Ramos (cell line): ENCODE measurements at regions not wholly inside any gene's neighbourhood (a gene's known extent, or its start where the extent isn't known, plus 50 kb on each side); places are given as distances from the start of the nearest gene placed in this dataset.
"Not testable (repeated sequence)": the region's sequence is repeated elsewhere in the genome, so short reads cannot be mapped to it uniquely, and the experiment has no call there.

Experiments used
- in situ Hi-C: fragments of 300-500 bp; cut with MboI; formaldehyde crosslinking; loops from one replicate; pipeline ENCODE4 v1.14.3; 2022; ENCODE audit warnings: low sequenced_read_pairs; ENCODE audit not compliant: unreplicated experiment

GRCh38 chr5:56412601-56413379 lies 179.7 kb upstream of the ANKRD55 start:
- in situ Hi-C loops: no loop called here

GRCh38 chr5:56410696-56411095 lies 177.6 kb upstream of the ANKRD55 start:
- in situ Hi-C loops: no loop called here

- in situ Hi-C loops: no loop called here
These were observed 176.4 kb upstream of the ANKRD55 start for GRCh38 chr5:56409331-56410190.

- in situ Hi-C loops: no loop called here
These were observed 173.7 kb upstream of the ANKRD55 start for GRCh38 chr5:56406838-56407237.

GRCh38 chr5:56406221-56406620 lies 173.1 kb upstream of the ANKRD55 start:
- in situ Hi-C loops: no loop called here

- in situ Hi-C loops: no loop called here
These were observed 172.2 kb upstream of the ANKRD55 start for GRCh38 chr5:56405116-56405908.

- in situ Hi-C loops: no loop called here
These were observed 169.4 kb upstream of the ANKRD55 start for GRCh38 chr5:56402266-56403220.

- in situ Hi-C loops: not testable (repeated sequence)
These were observed 164.7 kb upstream of the ANKRD55 start for GRCh38 chr5:56397796-56398195.

- in situ Hi-C loops: no loop called here
These were observed 163.5 kb upstream of the ANKRD55 start for GRCh38 chr5:56396634-56397033.

- in situ Hi-C loops: no loop called here
These were observed 156.1 kb upstream of the ANKRD55 start for GRCh38 chr5:56389261-56389660.

- in situ Hi-C loops: no loop called here
These were observed 155.3 kb upstream of the ANKRD55 start for GRCh38 chr5:56388229-56388985.

GRCh38 chr5:56386046-56386445 lies 152.9 kb upstream of the ANKRD55 start:
- in situ Hi-C loops: no loop called here

- in situ Hi-C loops: no loop called here
These were observed 151.1 kb upstream of the ANKRD55 start for GRCh38 chr5:56384186-56384585.

- in situ Hi-C loops: no loop called here
These were observed 150.6 kb upstream of the ANKRD55 start for GRCh38 chr5:56383761-56384160.

GRCh38 chr5:56382896-56383295 lies 149.8 kb upstream of the ANKRD55 start:
- in situ Hi-C loops: no loop called here

GRCh38 chr5:56377573-56377972 lies 144.4 kb upstream of the ANKRD55 start:
- in situ Hi-C loops: no loop called here

GRCh38 chr5:56376128-56376527 lies 143.0 kb upstream of the ANKRD55 start:
- in situ Hi-C loops: no loop called here

GRCh38 chr5:56375011-56375410 lies 141.9 kb upstream of the ANKRD55 start:
- in situ Hi-C loops: no loop called here

- in situ Hi-C loops: not testable (repeated sequence)
These were observed 139.4 kb upstream of the ANKRD55 start for GRCh38 chr5:56372491-56372890.
